ENCODE measurements at regions not wholly inside any gene's neighbourhood (a gene's known extent, or its start where the extent isn't known, plus 50 kb on each side); places are given as distances from the start of the nearest gene placed in this dataset.

- 80% methylated on average over 6 of the region's 6 CpGs for WGBS
- H3K4me3 ChIP-seq: no peak overlapping the region
These were observed 1151.0 kb downstream of the BCL11B start for GRCh38 chr14:98120831-98121464.

GRCh38 chr14:98122527-98122926 is 1149.5 kb downstream of the BCL11B start:
- no peak overlapping the region for H3K27ac ChIP-seq (replicated peaks in 1 of 4)
- H3K27me3 ChIP-seq: peaks cover 0 to 5% (median 0%) of the 10 kb centered on the region in 4 donors
- 72% methylated on average over 4 of the region's 4 CpGs for WGBS
- no peaks in the 10 kb centered on the region for H3K36me3 ChIP-seq
- no peak overlapping the region for H3K4me3 ChIP-seq
- intact Hi-C loops (cut with DNase I): no loop called here
- TF ChIP-seq EP300 (IDR thresholded peaks at IDR 0.05) (no peak), POLR2AphosphoS5 (IDR thresholded peaks at IDR 0.05) (no peak), CTCF (IDR thresholded peaks at IDR 0.05) (no peak), POLR2A (IDR thresholded peaks at IDR 0.05; ENCODE audit: low read depth) (no peak)
- peak; percentile 31 for DNase-seq (ENCODE audit: extremely low spot score)
- no peaks in the 10 kb centered on the region for H3K4me1 ChIP-seq
- H3K9me3 ChIP-seq: peaks cover 0 to 15% (median 0%) of the 10 kb centered on the region in 4 donors

More at GRCh38 chr14:98120831-98121464, 1151.0 kb downstream of the BCL11B start:
- intact Hi-C loops (cut with DNase I): no loop called here
- Histone ChIP-seq H3K36me3 (no peaks in the 10 kb centered on the region), H3K9me3 (peaks cover 0 to 15% (median 0%) of the 10 kb centered on the region in 4 donors), H3K27me3 (peaks cover 0 to 8% (median 0%) of the 10 kb centered on the region in 4 donors), H3K4me1 (no peaks in the 10 kb centered on the region), H3K27ac (replicated peaks in 1 of 4) (no peak overlapping the region)
- TF ChIP-seq EP300 (IDR thresholded peaks at IDR 0.05) (no peak), CTCF (IDR thresholded peaks at IDR 0.05) (no peak), POLR2AphosphoS5 (IDR thresholded peaks at IDR 0.05) (no peak)
- peak; percentile 50 for DNase-seq (ENCODE audit: extremely low spot score)

- Histone ChIP-seq H3K27me3 (peaks cover 0 to 8% (median 0%) of the 10 kb centered on the region in 4 donors), H3K4me3 (no peak overlapping the region), H3K4me1 (no peaks in the 10 kb centered on the region), H3K36me3 (no peaks in the 10 kb centered on the region), H3K27ac (replicated peaks in 1 of 4) (no peak overlapping the region), H3K9me3 (peaks cover 0 to 3% (median 0%) of the 10 kb centered on the region in 4 donors)
- TF ChIP-seq EP300 (IDR thresholded peaks at IDR 0.05) (no peak), POLR2AphosphoS5 (IDR thresholded peaks at IDR 0.05) (no peak), POLR2A (IDR thresholded peaks at IDR 0.05; ENCODE audit: low read depth) (no peak), CTCF (IDR thresholded peaks at IDR 0.05) (no peak)
- peak; percentile 53 for DNase-seq (ENCODE audit: extremely low spot score)
- intact Hi-C loops (cut with DNase I): no loop called here
- WGBS: 41% methylated on average over 2 of the region's 2 CpGs
These were observed 1141.3 kb downstream of the BCL11B start for GRCh38 chr14:98130691-98131090.

- intact Hi-C loops (cut with DNase I): no loop called here
- peaks cover 0 to 15% (median 0%) of the 10 kb centered on the region in 4 donors for H3K27me3 ChIP-seq
- H3K4me3 ChIP-seq: no peak overlapping the region
- H3K4me1 ChIP-seq: no peaks in the 10 kb centered on the region
- WGBS: 80% methylated on average over 1 of the region's 1 CpG
- peaks cover 0 to 3% (median 0%) of the 10 kb centered on the region in 4 donors for H3K9me3 ChIP-seq
- no peak overlapping the region for H3K27ac ChIP-seq (replicated peaks in 1 of 4)
- no peaks in the 10 kb centered on the region for H3K36me3 ChIP-seq
- DNase-seq (ENCODE audit: extremely low spot score): peak; percentile 55
- TF ChIP-seq CTCF (IDR thresholded peaks at IDR 0.05) (no peak), EP300 (IDR thresholded peaks at IDR 0.05) (no peak), POLR2AphosphoS5 (IDR thresholded peaks at IDR 0.05) (no peak), POLR2A (IDR thresholded peaks at IDR 0.05; ENCODE audit: low read depth) (no peak)
These were observed 1140.6 kb downstream of the BCL11B start for GRCh38 chr14:98131406-98131805.

GRCh38 chr14:98133806-98134205 is 1138.2 kb downstream of the BCL11B start:
- peaks cover 0 to 34% (median 0%) of the 10 kb centered on the region in 4 donors for H3K27me3 ChIP-seq
- intact Hi-C loops (cut with DNase I): no loop called here
- 77% methylated on average over 4 of the region's 4 CpGs for WGBS

More at GRCh38 chr14:98133806-98134205, 1138.2 kb downstream of the BCL11B start:
- Histone ChIP-seq H3K27ac (replicated peaks in 1 of 4) (no peak overlapping the region), H3K36me3 (no peaks in the 10 kb centered on the region), H3K9me3 (no peaks in the 10 kb centered on the region), H3K4me3 (no peak overlapping the region), H3K4me1 (no peaks in the 10 kb centered on the region)
- DNase-seq (ENCODE audit: extremely low spot score): peak; percentile 31
- TF ChIP-seq CTCF (IDR thresholded peaks at IDR 0.05): no peak
- TF ChIP-seq EP300 (IDR thresholded peaks at IDR 0.05): no peak
- TF ChIP-seq POLR2AphosphoS5 (IDR thresholded peaks at IDR 0.05): no peak
